NOMO-1 treated with dmso at 0.1 percent for 144 hours (cell line): ENCODE measurements at regions not wholly inside any gene's neighbourhood (a gene's known extent, or its start where the extent isn't known, plus 50 kb on each side); places are given as distances from the start of the nearest gene placed in this dataset.
"Not testable (repeated sequence)": the region's sequence is repeated elsewhere in the genome, so short reads cannot be mapped to it uniquely, and the experiment has no call there.

Source experiments
- DNase-seq: peaks from one replicate; lab custom pipeline; 2025; ENCODE audit not compliant: unreplicated experiment; lab: John Stamatoyannopoulos, UW

GRCh38 chr9:29439961-29440360 is 1866.7 kb upstream of the C9orf72 start:
- no peak for DNase-seq

DNA sequence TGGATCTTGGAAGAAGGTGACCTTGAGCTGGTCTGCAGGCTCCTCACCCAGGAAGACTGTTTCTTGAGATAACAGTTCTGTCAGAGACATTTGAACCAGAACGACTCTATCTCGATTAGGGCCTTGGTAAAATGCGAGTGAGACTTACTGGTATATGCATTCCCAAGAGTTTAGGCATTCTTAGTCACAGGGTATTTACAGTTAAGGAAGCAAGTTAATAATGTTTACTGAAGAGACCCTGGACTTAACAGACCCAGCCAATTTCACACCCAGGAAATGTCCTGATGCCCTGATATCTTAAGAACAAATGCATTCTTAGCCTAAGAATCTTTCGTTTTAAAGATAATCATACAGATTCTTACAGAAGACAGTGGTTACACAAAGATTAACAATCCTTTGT is 1867.2 kb upstream of the C9orf72 start:
- no peak for DNase-seq

- DNase-seq, result no peak
Measured at GRCh38 chr9:29445751-29446150, 1872.5 kb upstream of the C9orf72 start.

- no peak for DNase-seq
Measured at GRCh38 chr9:29449306-29449705, 1876.0 kb upstream of the C9orf72 start.

DNA sequence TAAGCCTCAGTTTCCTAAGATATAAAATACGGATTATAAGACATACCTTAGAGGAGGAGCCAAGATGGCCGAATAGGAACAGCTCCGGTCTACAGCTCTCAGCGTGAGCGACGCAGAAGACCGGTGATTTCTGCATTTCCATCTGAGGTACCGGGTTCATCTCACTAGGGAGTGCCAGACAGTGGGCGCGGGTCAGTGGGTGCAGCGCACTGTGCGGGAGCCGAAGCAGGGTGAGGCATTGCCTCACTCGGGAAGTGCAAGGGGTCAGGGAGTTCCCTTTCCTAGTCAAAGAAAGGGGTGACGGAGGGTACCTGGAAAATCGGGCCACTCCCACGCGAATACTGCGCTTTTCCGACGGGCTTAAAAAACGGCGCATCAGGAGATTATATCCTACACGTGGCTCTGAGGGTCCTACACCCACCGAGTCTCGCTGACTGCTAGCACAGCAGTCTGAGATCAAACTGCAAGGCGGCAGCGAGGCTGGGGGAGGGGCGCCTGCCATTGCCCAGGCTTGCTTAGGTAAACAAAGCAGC is 1877.1 kb upstream of the C9orf72 start:
- DNase-seq, result not testable (repeated sequence)

DNA sequence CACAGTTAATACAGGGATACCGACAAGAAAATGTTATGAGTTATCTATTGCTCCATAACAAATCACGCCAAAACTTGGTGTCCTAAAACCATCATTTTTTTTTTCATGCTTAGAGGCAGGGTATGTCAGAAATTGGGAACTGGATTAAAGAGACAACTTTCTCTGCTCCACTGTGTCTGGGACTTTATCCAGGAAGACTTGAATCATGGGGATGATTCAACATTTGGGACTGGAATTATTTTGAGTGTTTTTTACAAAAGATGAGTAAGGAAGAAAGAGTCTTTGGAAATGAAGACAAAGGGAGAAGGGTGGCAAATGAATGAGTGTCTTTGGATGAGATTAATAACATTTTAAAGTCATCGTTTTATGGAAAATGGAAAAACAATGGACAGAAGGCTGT is 1883.7 kb upstream of the C9orf72 start:
- no peak for DNase-seq

GRCh38 chr9:29475471-29475870 is 1902.2 kb upstream of the C9orf72 start:
- DNase-seq, result no peak

DNA sequence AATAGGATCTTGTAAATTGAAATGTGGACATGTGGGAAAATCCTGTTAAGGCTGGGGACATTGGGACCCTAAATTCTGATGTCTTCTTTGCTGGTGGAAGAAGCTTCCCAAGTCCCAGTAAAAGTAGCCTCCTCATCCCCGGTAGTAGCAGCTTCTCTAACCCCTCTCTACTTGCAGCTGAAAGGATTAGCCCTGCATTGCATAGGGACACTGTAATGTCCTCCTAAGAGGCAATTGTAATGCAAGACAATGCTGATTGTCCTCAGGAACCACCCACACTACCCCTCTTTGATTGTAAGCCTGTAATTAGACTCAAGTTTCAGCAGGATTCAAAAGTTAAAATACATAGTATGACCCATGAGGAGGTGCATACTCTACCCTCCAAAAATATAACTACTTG is 1938.4 kb upstream of the C9orf72 start:
- DNase-seq, result no peak

DNA sequence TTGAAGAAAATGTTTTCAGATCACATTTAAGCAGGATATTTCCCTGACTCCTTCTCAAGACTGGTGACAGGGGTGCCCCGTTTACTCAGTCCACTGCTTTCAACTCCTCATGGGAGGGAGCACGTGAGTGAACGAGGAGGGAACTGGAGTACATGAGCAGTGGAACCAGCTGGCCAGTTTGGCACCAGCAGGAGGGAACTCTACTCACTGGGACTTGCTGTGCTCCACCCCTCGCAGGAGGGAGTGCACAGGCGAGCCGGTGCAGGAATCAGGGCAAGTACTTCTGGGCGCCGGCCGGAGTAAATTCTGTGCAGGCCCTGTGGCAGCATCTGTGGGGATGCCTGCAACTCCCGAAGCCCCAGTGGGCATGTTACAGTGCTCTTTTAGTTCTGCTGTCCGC is 1941.1 kb upstream of the C9orf72 start:
- no peak for DNase-seq

DNA sequence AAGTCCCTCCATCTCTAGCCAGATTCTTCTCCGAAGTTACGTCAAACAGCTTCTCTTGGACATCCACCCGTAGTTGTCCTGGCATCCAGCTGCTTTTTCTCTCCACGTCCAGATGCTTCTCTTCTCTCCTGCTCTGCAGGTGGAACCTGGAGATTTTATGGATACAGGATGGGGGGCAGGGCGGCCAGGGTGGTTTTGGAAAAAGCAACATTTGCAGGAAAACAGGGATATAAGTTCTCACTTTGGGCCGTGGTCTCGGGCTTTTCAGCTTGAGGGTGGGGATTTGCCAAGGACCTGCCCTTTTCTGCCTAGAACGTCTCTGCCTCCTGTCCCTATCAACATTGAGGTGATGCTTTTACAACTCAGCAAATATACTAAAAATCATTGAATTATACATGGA is 1941.6 kb upstream of the C9orf72 start:
- DNase-seq, result no peak

DNA sequence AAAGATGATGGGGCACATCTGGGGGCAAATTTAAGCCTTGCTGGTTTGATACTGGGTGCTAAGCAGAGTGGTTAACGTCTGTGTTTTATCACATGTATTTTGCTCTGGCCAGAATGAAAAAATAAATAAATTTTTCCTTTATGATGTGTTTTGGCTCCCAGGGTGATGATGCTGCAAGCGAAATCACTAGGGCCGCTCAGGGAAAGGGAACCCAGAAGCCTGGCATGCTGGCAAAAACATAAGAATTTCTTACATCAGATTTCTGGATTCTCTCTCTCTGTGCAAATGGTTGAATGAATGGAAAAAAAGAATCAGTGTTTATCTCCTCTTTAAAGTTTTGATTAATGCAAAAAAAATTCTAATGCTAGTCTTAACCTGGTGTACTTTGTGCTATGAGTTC is 1975.2 kb upstream of the C9orf72 start:
- DNase-seq, result no peak

DNA sequence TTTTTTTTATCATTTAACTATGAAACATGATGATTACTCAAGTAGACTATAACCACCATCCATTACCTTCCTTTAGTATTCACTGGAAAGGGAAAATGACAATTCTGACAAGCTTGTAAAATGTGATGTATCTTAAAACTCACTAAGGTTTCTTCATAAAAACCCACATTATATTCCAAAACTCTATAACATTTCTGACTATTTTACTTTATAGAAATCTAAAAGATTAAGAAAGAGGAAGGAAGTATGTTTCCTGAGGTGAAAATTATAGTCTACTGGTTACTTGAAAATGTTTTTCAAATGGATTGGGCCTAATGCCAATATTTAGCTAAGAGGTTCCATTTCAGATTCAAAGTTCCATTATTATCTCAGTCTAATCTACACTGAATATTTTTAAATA is 1982.2 kb upstream of the C9orf72 start:
- no peak for DNase-seq

GRCh38 chr9:29556317-29556716 is 1983.0 kb upstream of the C9orf72 start:
- DNase-seq, result no peak

GRCh38 chr9:29556746-29557145 is 1983.5 kb upstream of the C9orf72 start:
- no peak for DNase-seq

DNA sequence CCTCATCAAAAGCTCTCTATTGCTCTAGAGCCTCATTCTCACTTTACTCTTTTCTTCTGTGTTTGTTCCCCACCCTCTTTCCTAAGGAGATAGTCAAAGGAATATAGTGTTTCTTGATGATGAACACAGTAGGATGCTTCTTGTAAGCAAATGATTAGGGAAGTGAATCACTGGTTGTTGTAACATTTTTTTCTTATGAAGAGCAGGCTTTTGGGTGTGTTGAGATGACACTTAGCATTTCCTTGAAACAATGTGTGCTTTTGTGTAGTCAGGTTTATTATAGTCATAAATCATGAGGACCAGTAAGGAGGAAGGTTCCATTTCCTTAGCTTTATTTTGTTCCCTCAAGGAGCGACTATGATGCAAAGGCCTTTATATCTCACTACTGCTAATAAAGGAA is 1991.3 kb upstream of the C9orf72 start:
- no peak for DNase-seq

- no peak for DNase-seq
Measured at GRCh38 chr9:29575219-29575618, 2001.9 kb upstream of the C9orf72 start.

- DNase-seq, result no peak
Measured at GRCh38 chr9:29588361-29588760, 2015.1 kb upstream of the C9orf72 start.

DNA sequence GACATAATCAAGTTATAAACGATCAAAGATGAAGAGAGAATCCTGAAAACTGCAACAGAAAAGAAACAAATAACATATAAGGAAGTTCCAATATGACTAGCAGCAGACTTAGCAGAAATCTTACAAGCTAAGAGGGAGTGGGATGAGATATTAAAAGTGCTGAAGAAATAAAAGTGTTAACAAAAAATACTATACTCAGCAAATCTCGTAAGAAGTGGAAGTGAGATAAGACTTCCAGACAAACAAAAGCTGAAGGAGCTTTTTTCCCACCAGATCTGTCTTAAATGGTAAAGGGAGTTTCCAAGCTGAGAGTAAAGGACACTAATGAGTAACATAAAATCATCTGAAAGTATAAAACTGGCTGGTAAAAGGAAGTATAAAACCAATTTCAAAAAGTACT is 2036.0 kb upstream of the C9orf72 start:
- no peak for DNase-seq

DNA sequence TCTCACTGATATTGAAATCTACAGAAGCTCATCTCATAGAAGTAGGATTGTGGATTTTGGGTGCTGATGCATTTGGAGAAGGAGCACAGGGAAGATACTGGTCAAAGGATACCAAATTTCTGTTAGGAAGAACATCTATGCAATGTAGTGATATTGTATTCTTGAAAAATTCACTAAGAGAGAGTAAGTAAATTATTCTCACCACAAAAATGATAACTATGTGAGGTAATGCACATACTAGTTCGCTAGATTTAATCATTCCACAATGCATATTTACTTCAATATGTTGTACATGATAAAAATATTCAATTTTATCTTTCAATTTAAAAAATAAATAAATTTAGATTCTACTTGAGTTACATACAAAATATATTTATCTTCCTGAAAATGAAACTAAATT is 2040.5 kb upstream of the C9orf72 start:
- DNase-seq, result no peak

GRCh38 chr9:29616844-29617243 is 2043.6 kb upstream of the C9orf72 start:
- no peak for DNase-seq

GRCh38 chr9:29625292-29625731 is 2052.0 kb upstream of the C9orf72 start:
- no peak for DNase-seq

DNA sequence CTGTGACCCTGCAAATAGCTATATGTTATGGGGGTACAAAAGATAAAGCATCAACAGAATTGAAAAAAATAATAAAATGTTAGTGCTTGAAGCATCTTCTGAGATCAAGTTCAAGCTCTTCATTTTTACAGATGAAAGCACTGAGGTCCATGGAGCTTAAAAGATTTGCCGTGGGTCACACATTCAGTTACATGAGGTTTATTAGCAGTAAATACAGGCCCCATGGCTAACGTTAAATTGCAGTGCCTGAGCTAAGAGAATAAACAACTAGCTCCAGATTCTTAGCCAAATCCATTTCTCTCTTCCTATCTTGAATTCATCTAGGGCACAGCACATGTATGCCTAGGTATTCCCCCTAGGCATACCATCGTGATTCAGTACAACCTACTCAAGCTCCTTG is 2052.7 kb upstream of the C9orf72 start:
- DNase-seq, result no peak

GRCh38 chr9:29628856-29629255 is 2055.6 kb upstream of the C9orf72 start:
- not testable (repeated sequence) for DNase-seq
